CD4-positive, alpha-beta T cell treated with Interleukin-17A for 4 hours (primary cell): ENCODE measurements at regions not wholly inside any gene's neighbourhood (a gene's known extent, or its start where the extent isn't known, plus 50 kb on each side); places are given as distances from the start of the nearest gene placed in this dataset.

Source experiments
- DNase-seq: peaks from one replicate; pipeline ENCODE4 v3.0.0-alpha.2; 2020; ENCODE audit warnings: mixed read lengths

GRCh38 chr2:104736026-104736425 lies 117.9 kb upstream of the POU3F3 start:
- DNase-seq = no peak

- DNase-seq = no peak
Measured at GRCh38 chr2:104741860-104742259, 112.1 kb upstream of the POU3F3 start.

- DNase-seq = no peak
Measured at GRCh38 chr2:104744537-104744936, 109.4 kb upstream of the POU3F3 start.

GRCh38 chr2:104745846-104746245 lies 108.1 kb upstream of the POU3F3 start:
- no peak for DNase-seq

- no peak for DNase-seq
Measured at GRCh38 chr2:104746299-104746698, 107.6 kb upstream of the POU3F3 start.

- no peak for DNase-seq
Measured at GRCh38 chr2:104746858-104747257, 107.1 kb upstream of the POU3F3 start.

- DNase-seq = no peak
Measured at GRCh38 chr2:104749856-104750460, 104.0 kb upstream of the POU3F3 start.

- no peak for DNase-seq
Measured at GRCh38 chr2:104752504-104752903, 101.4 kb upstream of the POU3F3 start.

GRCh38 chr2:104755026-104755878 lies 98.7 kb upstream of the POU3F3 start:
- no peak for DNase-seq

GRCh38 chr2:104756118-104756517 lies 97.8 kb upstream of the POU3F3 start:
- DNase-seq = no peak

- no peak for DNase-seq
Measured at GRCh38 chr2:104757056-104757455, 96.9 kb upstream of the POU3F3 start.

- no peak for DNase-seq
Measured at GRCh38 chr2:104758199-104758620, 95.7 kb upstream of the POU3F3 start.

- DNase-seq = no peak
Measured at GRCh38 chr2:104762031-104762430, 91.9 kb upstream of the POU3F3 start.

GRCh38 chr2:104766683-104767082 lies 87.2 kb upstream of the POU3F3 start:
- no peak for DNase-seq

- DNase-seq = no peak
Measured at GRCh38 chr2:104768694-104769093, 85.2 kb upstream of the POU3F3 start.

- no peak for DNase-seq
Measured at GRCh38 chr2:104769096-104769495, 84.8 kb upstream of the POU3F3 start.

GRCh38 chr2:104772996-104773395 lies 80.9 kb upstream of the POU3F3 start:
- no peak for DNase-seq

- DNase-seq = no peak
Measured at GRCh38 chr2:104774631-104775030, 79.3 kb upstream of the POU3F3 start.

GRCh38 chr2:104777721-104778120 lies 76.2 kb upstream of the POU3F3 start:
- no peak for DNase-seq

- DNase-seq = no peak
Measured at GRCh38 chr2:104781151-104781550, 72.8 kb upstream of the POU3F3 start.

GRCh38 chr2:104784264-104784663 lies 69.7 kb upstream of the POU3F3 start:
- DNase-seq = no peak

- no peak for DNase-seq
Measured at GRCh38 chr2:104786204-104786603, 67.7 kb upstream of the POU3F3 start.

GRCh38 chr2:104786821-104787220 lies 67.1 kb upstream of the POU3F3 start:
- DNase-seq = no peak

- no peak for DNase-seq
Measured at GRCh38 chr2:104787298-104788065, 66.4 kb upstream of the POU3F3 start.
